ENCODE measurements at regions not wholly inside any gene's neighbourhood (a gene's known extent, or its start where the extent isn't known, plus 50 kb on each side); places are given as distances from the start of the nearest gene placed in this dataset.

DNA sequence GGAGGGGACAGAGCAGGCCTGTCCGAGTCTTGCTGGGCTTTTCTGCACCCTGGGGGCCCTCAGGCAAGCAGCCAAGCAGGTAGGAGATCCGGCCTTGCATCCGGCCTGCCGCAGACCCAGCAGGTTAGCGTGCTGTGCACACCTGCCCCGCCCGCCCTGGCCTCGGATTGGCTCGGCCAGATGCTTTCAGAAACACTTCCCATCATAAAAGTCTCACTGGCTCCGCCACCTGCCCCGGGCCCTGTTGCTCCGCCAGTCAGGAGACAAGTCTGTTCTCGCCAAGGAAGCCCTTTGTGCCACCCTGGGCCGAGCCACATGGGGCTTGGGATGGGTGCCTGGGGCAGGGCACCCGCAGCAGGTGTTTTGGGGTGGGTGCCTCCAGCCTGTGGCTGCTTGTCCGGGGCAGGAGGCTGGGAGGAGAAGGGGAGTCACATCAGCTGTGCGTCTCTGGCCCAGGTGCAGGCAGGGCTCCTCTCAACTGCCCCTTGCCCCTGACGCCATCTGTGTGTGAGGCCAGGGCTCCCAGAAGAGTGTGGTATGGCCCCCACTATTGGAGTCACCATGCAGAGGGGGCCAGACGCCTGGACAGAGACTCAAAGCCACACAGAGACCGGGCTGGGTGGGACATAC is 228.2 kb upstream of the GSE1 start:
- DNase-seq: no peak

DNA sequence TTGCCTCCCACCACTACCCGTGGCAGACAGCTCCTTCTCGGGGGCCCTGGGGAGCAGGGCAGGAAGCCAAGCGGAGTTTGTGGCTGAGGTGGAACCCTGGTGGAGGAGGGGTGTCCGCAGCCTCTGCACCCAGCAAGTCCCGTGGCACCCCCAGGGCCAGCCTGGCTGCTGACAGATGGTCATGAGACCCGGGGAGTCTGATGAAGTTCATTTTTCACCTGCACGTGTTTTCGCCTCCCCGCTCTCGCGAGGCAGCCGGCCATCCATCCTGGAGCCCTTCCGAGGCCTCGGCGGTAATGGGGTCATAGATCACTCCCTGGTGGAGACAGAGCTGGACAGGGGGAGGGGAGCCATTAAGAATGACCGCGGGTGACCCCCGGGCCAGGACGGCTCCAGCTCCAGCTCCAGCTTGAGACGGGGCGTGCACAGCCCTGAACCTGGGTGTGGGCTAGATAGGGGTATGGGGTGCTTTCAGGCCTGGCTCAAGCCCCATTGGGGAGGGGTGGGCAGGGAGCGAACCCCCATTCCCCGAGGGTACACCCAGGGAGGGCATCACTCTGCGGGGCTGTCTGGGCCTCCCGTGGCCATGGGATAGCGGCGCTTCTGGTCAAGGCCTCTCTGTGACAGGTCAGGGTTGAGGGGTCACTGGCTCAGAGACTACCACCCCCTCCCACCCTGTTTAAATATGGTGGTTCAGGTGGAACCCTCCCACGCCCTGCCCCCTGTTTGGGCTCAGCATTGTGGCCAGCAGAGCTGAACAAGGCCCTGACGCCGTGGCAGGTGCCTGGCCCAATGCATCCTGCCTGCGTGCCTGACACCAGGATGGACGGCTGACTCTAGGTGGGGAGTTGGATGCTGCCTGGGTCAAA is 227.4 kb upstream of the GSE1 start:
- DNase-seq: no peak

DNA sequence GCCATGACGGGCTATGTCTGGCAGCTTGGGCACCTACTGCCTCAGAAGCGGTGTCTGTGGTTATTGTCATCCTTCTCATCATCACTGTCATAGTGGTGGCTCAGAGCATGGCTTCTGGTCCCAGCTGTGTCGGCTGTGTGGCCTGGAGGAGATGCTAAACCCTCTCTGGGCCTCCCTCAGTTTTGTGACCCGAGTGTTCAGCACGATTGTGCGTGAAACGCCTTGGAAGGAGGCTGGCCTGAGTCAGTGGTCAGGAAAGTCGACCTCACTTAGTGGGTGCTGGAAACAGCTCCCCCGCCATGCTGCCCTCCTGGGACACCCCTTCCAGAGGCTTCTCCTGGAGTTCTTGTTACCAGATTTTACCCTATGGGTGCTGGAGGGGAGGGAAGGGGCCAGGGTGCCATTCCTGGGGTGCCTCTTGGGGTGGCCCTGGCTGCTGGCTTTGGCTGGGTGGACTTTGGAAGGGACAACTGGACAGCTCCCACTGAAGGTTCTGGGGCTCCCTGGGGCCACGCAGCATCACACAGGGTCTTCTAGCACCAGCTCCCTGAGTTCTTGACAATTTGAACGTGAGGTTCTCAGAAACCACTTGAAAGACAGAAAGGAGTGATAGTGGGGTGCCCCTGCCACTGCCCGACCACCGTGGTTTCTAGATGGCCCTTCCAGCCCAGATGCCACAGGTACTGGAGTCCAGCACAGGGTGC is 226.5 kb upstream of the GSE1 start:
- no peak for DNase-seq

GRCh38 chr16:85387171-85387507 is 226.0 kb upstream of the GSE1 start:
- DNase-seq: no peak

GRCh38 chr16:85387731-85388295 is 225.3 kb upstream of the GSE1 start:
- DNase-seq: no peak

GRCh38 chr16:85389679-85390470 is 223.2 kb upstream of the GSE1 start:
- no peak for DNase-seq

DNA sequence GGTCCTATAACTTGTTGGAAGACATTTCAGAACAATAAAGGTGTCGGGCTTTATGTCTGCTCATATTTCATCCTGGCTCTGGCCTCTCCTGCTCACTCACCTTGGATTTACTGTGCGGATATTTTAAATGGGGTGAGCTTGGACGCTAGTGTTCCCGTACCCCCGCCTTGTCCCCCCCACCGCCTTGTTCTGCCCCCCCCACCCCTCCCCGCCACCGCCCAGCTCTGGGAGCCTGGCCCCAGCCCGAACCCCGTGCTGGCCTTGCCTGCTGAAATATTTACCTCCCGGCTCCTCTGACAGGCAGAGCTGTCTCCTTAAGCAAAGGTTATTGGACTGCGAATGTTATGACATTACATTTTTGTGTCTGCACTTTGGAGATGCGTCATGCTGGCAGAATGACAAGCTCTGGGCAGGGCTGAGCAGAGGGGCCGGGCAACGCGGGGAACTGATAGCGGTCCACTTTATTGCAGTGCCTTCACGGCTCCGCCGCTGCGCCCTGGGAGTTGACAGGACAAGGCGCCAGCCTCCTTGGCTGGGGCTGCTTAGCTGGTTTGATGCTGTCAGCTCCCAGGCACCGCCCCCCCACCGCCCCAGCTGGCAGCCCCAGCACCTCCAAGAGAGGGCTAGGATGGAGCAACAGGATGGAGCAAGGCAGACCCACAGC is 222.5 kb upstream of the GSE1 start:
- DNase-seq: peak in 1 of 56 donors; percentile 30

DNA sequence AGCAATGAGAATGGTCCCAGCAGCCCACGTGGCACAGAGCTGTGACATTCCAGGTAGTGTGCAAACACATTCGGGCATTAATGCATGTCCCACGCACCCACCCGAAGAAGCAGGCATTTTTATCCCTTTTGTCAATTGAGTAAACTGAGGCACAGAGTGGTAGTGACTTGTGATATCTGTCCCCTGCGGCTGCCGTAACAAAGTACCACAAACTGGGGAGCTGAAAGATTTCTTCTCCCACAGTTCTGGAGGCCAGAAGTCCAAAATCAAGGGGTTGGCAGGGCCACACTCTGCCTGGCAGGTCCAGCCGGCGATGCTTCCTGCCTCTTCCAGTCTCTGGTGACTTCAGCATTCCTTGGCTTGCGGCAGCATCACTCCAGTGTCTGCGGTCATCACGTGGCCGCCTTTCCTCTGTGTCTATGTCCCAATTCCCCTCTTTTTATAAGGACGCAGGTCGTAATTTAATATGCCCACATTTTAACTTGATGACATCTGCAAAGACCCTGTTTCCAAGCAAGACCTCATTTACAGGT is 221.9 kb upstream of the GSE1 start:
- no peak for DNase-seq

GRCh38 chr16:85391769-85392583 is 221.1 kb upstream of the GSE1 start:
- no peak for DNase-seq

DNA sequence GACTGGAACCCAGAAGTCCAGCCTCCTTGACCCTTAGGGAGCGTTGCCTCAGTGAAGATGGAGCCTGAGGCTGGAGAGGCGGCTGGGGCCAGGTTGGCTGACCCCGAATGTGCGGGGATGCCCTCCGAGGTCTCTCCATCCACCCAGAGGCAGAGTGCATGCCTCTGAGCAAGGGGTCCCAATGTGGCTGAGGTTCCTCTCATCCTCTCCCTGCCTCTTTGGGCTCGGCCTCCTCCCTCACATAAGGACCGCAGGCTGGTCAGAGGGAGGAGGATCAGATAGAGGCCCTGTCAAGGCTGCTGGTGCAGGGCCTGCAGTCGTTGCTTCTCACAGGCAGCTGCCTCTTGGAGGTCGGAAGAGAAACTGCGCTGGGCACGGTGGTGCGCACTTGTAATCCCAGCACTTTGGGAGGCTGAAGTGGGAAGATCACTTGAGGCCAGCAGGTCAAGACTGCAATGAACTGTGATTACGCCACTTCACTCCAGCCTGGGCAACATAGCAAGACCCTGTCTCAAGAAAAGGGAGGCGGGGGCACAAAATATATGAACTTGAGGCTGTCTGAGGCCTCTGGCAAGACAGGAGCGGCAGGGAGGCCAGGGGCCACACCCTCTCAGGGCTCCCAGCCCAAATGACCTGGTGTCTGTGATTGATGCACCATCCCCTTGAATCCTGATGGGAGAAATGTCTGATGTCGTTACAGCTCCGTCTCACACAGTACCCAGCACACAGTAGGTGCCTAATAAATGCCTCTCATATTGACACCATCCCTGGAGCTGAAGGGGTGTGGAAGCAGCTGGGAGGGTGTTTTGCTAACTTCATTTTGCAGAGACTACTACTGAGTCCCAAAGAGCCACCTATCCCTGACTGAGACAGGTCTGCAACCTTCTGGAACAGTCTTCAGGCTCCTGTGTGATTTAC is 220.1 kb upstream of the GSE1 start:
- no peak for DNase-seq

DNA sequence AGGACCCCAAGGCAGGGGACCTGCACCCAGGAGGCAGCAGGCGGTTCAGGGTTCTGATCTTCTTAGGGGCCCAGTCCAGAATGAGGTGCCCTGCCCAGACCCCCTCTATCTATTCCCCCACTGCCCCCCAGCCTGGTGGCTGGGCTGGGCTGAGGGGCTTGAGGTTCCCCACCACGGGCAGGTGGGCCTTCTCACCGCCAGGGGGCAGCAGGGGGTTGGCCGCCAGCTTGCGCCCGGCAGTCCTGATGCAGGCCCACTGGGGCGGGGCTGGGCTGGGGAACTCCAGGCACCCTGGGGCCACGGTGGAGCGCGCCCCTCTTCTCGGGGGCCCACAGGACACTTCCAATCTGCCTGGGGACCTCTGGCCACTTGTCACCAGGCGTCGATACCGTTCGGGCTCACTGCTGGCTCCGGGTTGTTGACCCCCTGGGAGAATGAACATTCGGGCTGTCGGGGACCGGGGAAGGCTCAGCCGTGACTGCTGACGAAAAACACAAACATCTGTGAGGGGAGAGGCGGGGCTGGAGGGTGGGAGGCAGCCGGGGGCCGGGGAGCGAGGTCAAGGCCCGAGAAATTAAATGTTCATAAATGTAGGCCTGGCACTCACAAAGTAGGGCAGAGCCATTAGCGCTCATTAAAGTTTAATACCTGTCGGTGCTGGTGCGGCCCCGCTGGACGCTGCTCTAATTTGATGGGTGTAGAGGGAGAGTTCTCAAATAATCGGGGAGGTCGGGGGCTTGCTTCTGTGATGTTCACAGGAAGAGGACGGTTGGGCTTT is 219.3 kb upstream of the GSE1 start:
- DNase-seq: peak in 9 of 56 donors; percentile 10 to 55 (median 18)

DNA sequence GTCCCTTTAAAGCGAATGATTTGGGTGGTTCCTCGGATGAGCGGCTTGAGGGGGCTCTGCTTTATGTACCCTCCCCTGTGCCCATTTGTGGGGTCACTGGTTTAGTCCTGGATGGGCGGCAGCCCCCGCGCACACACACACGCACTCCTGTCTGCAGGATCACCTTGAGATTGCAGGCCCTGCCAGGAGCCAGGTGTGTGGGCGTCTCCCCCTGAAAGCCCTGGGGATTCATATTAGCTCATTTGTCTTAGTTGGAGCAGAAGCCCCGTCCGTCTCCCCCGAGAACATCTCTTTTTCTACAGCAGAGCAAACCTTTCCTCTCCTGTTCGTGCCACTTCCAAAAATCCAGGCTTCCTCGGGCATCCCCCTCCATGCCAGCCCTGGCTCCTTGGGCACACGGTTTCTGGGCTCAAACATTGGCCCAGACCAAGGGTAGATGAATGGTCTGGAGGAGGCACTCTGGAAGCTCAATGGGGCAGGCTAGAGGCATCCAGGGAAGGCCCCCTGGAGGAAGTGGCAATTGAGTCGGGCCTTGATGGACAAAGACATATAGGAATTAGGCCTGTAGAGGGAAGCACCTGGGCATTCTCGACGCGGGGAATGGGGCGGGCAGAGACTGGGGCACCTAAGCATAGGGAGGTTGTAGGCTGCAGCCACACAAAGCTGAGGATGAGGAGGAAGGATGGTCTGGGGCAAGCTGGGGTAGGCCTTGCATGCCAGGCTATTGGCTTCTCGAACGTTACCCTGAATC is 218.5 kb upstream of the GSE1 start:
- DNase-seq: no peak

DNA sequence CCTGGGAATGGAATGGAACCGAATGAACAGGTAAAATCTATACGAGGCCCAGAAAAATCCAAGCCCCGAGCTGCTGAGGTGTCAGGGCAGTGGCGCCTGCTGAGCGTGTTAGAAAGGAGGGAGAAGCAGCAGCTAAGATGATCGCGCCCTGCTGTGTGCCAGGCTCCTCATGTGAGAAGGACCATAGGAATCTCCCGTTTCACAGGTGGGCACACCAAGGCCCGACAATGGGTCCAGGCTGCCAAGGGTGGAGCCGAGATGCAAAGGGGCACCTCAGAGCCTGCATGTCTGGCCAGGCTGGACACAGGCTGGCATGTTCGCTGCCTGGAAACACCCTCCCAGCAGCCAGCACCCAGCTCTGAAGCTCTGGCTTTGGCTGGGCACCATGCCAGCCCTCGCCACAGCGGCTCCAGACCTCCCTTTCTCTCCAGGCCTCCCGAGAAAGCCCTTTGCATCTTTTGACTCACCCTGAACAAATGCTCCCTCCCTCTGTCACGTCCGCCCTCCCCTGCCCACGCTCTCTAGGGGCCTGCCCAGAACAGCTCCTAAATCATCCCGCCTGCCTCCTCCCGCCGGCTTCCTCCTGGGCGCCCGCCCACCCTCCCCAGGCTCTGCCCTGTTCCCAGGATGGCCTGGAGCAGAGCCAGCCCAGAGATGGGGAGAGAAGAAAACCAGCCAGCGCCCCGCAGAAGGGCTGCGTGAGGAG is 217.8 kb upstream of the GSE1 start:
- DNase-seq: peak in 15 of 56 donors; percentile 10 to 76 (median 26)

- DNase-seq: no peak
Observed at GRCh38 chr16:85395913-85396878, 216.9 kb upstream of the GSE1 start.
